ENCODE measurements at regions not wholly inside any gene's neighbourhood (a gene's known extent, or its start where the extent isn't known, plus 50 kb on each side); places are given as distances from the start of the nearest gene placed in this dataset.

DNA sequence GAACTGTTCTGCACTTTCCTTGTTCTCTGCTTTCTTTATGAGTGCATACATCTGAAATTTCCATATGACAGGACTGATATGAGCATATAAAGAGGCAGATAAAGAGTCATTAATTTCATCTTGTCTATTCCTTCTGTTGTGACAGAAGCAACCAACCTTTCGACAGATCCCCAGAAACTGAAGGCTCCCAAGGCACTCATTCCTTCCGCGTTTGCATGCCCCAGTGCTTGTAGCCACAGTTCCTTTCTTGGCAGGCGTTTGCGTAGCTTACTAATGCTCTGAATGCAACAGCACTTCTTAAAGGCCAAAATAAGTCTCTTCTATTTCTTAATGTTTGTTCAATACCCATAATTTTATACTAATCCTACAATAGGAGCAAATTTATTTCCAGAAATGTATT is 94.0 kb upstream of the TBL1X start:
- TF ChIP-seq EZH2phosphoT487 (IDR thresholded peaks at IDR 0.05; ENCODE audit: insufficient read depth, low read depth) = no peak
- no peak for TF ChIP-seq EZH2 (IDR thresholded peaks at IDR 0.05; ENCODE audit: insufficient read depth, poor library complexity, severe bottlenecking)

Measured in GM23248 (cell line).